HG03457 (cell line): ENCODE measurements at regions not wholly inside any gene's neighbourhood (a gene's known extent, or its start where the extent isn't known, plus 50 kb on each side); places are given as distances from the start of the nearest gene placed in this dataset.
"Not testable (repeated sequence)": the region's sequence is repeated elsewhere in the genome, so short reads cannot be mapped to it uniquely, and the experiment has no call there.

Experiments
- ATAC-seq: cut with Tn5 transposase; IDR thresholded peaks from one replicate; pipeline ENCODE4 v1.9.1; 2021; ENCODE audit warnings: moderate number of reproducible peaks; ENCODE audit not compliant: unreplicated experiment

DNA sequence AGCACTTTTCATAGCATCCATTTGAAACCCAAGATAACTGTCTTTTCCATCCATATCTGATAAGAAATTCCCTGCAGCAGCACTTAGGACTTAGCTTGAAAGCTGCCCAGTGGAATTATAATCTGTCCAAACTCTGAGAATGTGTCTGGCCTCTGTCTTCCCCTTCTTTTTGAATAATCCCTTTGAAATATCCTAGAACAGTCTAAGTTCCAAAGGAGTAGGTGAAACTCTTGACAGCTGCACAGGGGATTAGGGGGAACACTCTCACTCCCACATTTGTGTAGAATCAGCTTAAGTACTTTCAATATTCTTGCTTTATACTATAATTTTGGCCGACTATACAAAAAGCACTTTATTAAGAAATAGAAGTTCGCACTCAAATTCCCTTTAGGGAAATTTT is 157.7 kb downstream of the PAPSS1 start:
- no peak for ATAC-seq

DNA sequence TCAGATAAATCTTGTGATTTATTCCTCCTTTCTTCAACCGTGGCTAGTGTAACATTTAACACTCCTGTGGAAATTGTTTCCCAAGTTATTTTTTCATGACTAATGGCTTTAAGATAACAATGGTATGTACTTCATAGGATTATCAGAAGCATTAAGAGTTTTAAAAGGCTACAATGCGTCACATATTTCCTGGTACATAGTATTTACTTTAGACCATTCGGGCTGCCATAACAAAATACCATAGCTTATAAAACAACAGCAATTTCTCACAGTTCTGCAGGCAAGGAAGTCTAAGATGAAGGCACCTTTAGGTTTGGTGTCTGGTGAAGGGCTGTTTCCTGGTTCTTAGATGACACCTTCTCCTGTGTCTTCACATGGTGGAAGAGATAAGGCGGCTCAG is 158.6 kb downstream of the PAPSS1 start:
- no peak for ATAC-seq

DNA sequence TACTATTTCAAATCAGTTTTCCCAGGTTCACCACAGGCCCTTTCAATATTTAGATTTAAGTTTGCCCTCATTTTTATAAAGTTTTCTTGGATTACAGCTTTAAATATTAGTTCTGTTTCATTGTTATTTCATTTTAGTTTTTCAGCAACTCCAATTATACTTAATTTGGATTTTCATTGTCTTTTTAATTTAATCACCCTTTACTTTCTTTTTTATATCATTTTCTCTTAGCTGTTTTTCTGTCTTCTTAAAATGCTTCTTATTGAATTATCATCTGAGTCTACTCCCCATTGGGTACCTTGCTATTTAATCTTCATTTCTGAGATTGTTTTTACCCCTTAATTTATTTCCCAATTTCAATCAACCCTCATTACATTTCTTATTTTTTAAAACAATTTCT is 160.4 kb downstream of the PAPSS1 start:
- ATAC-seq: no peak

DNA sequence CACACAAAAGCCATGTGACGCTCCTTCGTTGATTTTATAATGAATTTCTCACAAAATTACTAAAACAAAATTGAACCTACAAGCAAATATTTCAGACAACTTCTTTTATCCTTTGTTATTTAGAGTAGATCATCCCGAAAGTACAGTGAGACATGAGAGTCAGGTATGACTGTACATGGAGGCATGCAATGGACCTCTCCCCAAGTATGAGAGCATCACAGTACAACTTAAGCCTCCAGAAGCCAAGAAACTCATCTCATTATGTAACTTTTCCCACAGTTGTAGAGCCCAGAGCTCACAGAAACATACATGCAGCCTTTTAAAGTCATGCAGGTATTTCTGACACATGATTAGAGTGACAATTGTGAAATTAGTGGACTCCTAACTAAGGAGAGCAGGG is 167.7 kb downstream of the PAPSS1 start:
- no peak for ATAC-seq

DNA sequence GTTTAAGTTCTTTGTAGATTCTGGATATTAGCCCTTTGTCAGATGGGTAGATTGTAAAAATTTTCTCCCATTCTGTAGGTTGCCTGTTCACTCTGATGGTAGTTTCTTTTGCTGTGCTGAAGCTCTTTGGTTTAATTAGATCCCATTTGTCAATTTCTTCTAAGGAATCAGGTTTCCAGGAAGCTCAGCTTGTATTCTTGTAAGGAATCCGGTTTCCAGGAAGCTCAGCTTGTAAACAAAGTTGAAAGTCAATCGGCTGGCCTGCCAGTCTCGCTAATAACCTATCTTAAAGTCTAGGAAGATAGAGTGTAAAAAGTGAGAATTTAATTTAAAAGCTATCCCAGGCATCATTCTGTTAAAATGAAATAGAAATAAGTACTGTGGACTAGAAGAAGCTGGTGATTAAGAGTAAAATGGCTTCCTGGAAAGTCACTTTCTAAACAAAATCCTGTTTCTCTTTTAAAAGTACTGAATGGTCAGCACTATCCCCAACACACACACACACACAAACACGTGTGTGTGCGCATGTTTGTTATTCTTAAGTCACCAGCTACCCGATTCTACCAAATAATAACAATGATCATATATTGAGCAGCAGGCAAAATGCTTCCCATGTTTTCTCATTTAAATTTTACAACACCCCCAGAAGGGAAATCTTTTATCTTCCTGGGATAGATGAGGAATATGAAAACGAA is 171.7 kb downstream of the PAPSS1 start:
- no peak for ATAC-seq

DNA sequence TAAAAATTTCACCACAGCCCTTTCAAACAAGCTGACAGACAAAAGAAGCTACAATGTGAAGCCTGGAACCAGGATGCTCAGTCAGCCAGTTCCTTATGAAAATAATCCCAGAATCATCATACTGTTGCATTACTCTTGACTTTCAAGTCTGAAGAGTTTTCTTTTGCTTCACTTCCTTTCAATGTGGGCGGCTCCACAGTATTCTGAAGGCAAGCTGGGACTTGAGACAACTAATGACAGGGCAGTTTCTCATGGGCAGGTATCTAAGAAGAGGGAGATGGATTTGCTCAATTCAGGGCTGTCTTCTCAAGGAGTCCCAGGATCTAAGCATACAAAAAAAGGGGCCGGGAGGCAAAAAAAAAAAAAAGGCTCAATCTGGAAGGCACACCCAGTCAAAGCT is 173.4 kb downstream of the PAPSS1 start:
- no peak for ATAC-seq

DNA sequence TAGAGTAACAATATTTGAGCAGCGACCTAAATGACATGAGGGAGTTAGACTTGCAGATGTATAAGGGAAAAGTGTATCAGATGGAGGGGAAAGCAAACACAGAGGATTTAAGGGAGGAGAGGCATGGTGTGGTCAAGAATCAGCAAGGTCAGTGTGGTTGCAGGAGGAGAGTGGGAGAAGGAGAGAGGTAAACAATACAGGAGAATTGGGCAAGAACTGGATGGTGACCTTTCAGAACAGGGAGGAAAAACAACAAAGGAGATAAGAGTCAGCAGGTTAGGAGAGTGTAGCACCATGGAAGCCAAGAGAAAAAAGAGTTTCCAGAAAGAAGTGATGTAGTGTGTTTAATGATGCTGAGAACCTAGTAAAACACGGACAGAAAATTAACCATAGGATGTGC is 178.5 kb downstream of the PAPSS1 start:
- no peak for ATAC-seq

DNA sequence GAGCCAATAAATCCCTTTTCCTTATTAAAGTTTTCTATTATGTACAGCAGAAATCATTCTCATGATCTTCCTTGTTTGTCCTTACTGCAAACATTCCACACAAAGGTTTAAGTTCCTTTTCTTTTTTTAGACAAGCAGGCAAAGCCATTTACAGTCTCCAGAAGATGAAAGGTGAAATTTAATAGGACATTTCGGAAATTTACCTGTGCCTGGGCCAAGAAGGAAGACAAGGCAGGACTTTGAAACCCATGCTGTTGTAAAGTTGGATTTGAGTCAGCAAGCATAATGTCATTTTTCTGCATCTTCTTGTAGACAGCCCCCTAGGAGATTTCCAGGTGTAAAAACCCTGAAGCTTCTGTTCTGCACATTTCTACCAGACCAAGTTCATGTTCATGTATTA is 188.1 kb downstream of the PAPSS1 start:
- no peak for ATAC-seq

DNA sequence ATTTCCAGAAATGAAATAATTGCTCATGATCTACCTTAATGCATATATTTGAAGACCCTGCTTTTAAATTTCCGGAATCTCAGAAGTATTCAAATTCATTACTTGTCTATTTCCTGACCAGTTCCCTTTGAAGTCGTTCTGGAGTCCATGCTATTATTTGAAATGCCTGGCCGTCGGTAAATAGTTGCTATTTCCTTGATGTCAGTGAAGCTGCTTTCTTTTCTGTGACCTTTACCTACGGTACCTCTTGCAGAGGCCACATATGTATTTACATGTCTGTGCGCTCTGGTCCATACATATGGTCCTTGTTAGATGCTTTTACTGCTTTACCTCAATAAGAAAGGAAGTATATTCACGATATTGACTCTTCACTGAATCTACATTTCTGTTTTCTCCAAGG is 199.7 kb downstream of the PAPSS1 start:
- ATAC-seq: no peak

DNA sequence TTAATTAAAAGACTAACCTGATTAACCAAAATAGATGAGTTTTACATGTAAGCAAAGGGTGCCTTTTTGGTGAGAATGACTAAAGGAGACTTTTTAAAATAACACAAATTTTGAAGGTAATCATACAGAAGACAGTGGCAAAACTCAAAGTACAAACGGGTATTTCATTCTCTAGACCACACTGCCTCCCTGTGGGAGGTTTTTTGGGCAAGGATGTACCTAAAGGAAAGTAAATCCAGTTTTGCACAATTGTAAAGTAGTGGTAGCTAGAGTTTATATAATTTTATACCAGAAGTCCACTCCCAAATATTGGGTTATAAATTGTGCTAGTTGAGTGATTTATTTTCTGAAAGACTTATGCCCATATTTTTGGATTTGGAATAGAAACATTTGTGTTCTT is 201.0 kb downstream of the PAPSS1 start:
- no peak for ATAC-seq

DNA sequence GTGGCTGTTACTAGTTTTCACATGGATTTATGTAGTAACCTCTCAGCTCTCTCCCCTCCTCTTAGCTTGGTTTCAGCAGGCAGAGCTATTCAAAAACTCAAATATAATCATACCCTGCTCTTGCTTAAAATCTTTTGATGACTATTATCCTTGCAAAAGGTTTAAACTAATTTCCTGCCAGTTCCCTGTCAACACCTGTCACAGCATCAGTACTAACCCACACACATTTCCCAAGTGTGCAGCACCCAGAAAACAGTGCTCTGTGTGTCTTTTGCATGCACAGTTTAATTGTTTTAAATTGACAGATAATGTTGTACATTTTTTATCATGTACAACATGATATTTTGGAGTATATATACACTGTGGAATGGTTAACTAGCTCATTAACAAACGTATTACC is 202.0 kb downstream of the PAPSS1 start:
- no peak for ATAC-seq

DNA sequence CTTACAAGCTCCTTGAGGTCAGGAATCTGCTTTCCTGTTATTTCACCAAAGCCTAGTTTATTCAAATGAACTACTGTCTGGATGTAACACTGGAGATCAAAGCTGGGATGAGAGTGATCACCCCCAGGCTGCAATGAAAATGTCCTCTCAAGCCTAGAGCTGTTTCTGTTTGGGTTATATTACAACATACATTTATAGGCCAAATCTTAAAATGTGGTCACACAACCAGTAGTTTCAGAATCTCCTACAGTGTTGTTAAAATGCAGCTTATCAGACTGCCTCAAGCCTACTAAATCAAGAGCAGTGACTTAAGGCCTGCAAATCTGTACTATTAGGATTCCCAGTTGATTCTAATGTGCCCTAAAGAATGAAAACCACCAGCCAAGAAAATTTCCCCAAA is 207.5 kb downstream of the PAPSS1 start:
- no peak for ATAC-seq

DNA sequence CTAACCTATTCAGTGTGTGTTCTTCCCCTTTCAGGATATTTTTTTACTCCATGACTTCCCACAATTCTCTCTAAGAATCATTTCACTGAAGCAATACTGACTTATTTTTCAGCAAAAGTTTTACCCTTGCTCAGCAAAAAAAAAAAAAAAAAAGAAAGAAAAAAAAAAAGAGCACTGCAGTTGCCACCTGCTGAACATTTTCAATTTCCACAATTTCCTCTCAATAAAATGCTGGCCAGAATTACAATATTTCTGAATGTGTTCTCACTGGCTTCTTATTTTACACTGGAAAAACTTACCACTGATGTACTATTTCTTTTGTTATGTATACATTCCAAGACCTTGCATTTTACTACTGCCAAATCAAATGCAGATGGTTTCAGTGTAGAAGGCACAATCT is 210.4 kb downstream of the PAPSS1 start:
- ATAC-seq: no peak

DNA sequence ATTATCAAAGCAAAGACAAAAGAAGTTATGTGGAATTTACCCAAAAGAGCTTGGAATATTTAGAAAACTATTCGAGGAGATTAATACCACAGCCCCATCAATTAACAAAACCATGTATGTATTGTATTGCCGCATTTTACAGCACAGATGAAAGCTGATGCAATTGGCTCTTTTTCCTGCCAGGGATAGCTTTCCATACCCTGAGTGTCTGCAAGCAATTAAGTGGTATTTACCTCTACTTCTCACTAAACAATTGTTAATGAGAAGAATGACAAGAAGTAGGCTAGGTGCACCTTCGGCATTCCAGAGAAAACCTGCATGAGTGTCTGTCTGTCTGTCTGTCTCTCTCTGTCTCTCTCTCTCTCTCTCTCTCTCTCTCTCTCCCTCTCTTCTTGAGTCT is 219.5 kb downstream of the PAPSS1 start:
- no peak for ATAC-seq

DNA sequence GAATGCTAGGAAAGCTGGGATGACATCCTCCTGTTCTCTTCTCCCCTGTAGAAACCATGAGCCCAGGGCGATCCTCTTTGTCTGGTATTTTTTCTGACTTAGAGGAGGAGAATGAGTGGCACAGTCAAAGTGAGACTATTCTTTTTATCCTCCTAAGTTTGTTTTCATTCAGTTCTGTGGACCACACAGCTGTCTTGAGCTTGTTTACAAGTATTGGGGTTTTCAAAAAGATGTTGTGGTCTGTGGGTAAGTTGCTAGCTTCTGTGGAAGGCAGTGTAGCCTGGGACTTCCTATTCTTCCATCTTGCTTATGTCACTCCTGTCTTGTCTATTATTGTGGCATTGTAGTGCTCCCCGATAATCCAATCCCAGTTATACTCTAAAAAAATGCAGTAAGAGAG is 223.0 kb downstream of the PAPSS1 start:
- no peak for ATAC-seq

DNA sequence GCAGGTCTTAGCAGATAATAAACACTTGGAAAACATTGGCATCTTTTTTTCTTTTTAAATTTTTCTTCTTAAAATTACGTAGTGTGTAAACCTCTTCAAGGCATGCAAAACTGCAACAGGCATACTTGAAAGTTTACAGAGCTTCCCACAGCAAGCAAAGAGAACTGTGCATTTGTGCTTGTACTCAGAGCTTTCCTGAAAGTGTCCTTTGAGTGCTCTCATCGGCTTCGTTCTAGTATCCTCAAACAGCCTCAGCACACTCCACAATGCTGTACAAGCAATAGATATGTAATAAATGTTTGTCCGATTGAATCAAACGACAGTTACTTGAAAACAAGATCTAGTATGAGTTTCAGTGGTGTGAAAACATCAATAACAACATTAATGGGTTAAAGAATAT is 227.5 kb downstream of the PAPSS1 start:
- no peak for ATAC-seq

DNA sequence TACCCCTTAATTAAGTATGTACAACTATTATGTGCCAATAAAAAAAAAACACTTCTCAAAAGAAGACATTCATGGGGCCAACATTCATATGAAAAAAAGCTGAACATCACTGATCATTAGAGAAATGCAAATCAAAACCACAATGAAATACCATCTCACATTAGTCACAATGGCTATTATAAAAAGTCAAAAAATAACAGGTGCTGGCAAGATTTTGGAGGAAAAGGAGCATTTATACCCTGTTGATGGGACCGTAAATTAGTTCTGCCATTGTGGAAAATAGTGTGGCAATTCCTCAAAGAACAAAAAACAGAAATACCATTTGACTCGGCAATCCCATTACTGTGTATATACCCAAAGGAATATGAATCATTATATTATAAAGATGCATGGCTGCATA is 229.9 kb downstream of the PAPSS1 start:
- no peak for ATAC-seq

DNA sequence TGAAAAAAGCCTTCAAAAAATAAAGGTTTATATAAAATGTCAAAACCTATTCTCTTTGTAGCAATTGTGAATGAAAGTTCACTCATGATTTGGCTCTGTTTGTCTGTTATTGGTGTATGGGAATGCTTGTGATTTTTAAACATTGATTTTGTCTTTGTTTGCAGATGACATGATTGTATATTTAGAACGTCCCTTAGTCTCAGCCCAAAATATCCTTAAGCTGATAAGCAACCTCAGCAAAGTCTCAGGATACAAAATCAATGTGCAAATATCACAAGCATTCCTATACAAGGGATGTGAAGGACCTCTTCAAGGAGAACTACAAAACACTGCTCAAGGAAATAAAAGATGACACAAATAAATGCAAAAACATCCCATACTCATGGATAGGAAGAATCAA is 236.4 kb downstream of the PAPSS1 start:
- not testable (repeated sequence) for ATAC-seq

DNA sequence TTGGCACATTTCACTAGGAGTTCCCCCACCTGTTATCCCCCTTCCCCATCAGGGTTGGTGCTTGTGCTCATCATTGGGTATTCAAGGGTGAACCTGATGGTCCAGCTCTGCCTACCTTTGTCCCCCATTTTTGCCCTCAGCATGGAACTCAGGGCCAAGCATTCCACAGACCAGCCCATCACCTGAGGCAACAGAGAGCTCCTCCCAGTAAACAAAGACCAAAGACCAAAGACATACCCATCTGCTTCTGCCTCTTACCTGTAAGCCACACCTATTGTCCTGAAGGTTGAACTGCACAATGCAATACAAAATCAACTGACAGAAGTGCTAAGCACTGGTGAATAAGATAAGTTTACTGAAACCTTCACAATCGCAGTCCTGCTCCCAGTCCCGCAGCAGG is 237.5 kb downstream of the PAPSS1 start:
- no peak for ATAC-seq

DNA sequence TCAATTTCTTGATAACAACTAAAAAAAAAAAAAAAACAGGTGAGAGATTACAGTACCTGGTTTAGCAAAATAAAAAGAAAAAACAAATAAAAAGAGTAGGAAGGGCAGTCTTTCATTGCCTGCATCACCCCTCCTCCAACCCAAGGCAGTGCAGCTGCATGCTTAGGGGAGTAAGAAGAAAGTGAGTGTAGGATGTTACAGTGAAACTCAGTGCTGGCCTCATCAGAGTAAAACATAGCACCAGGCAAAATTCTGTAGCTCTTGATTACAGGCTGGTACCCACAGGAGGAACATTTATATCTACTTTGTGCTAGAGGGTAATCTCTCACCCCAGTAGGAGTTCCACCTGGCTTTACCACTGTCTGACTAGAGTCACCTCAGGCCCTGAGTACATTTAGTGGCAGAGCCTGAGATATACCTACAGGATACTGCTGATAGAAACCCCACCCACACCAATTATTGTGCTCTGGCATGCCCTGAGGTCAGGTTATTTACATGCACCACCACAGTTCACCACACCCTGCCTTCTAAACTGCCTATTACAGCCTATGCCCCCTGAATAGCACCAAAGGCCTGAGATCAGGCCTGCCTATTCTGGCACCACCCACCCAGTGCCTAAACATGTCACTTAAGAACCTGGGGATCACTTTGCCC is 241.6 kb downstream of the PAPSS1 start:
- no peak for ATAC-seq

DNA sequence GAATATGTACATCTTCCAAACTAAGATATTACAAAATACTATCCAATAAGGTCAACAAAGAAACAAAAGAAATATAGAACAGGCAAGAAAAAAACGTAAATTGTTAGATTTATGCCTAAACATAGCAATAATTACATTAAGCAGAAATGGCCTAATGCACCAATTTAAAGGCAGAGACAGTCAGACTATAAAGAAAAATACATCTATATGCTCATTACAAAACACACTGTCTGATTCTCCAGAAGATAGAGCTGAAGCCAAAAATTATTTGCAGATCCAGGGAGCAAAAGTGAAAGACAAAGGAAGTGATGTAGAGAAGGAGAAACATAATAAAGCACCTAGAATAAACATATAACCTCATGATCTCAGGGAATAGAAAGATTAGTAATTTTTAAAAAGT is 246.9 kb downstream of the PAPSS1 start:
- ATAC-seq: no peak

DNA sequence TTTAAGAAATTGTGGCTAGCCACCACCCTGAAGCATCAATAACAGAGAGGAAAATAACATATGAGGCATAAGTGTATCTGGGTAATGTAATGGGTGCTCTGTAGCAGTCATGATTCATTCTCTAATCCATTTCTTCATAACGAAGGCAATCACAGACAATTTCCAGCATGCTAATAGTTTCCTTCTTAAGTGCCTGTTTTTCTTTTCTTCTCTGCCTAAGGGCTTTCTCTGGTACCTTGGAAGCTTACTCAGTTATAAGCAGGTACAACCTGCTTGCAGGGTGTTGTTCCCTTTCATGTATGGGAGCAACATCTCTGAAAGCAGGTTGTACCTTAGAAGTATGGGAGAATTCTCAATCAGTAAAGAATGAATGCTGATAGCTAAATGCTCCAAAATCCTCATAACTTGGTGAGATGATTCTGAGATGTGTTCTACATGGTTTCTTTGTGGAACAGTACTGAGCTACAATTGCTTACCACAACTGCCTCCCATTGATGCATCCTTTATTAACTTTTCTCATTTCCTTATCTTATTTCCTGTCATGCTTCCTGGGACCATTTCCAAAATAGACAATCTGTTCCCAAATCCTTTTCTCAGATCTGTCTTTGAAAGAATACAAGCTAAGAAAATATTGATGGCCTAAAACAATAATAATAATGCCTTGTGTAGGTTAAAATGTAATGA is 247.6 kb downstream of the PAPSS1 start:
- no peak for ATAC-seq
